Activated CD8-positive, alpha-beta memory T cell treated with anti-CD3 and anti-CD28 coated beads, Interleukin-2, amount 50 U/mL, for 4 hours (primary cell): ENCODE measurements at regions not wholly inside any gene's neighbourhood (a gene's known extent, or its start where the extent isn't known, plus 50 kb on each side); places are given as distances from the start of the nearest gene placed in this dataset.

Source experiments
- DNase-seq: peaks from one replicate; pipeline ENCODE4 v3.0.0-alpha.2; 2020

DNA sequence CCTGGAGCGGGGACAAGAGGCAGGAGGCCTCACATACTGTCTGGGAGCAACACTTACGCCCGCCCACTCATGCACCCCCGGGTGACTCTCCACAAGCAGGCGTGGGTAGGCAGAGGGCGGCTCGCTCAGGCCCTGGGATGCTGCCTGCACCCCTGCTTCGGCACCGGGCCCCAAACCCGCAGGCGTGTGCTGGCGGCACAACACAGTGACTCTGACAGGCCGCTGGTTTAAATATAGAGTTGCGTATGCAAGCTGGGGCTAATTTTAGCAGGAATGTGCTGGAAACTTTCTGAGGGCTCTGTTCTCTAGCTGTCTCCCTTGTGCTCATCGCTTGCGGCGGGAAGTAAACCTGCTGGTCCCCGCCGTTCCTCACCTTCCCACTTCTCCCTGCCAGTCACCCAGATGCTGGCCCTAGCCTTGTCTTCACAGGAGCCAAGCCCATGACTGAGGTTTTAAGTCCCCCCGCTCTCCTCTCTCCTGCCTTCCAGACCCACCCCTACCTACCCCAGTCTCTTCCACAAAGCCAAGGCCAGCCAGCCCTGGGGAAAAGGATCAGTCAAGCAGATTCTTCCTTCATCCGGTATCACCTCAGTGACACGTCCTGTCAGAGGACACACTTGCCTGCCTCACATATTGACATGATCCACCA is 94.5 kb upstream of the FOXP4 start:
- DNase-seq = no peak

DNA sequence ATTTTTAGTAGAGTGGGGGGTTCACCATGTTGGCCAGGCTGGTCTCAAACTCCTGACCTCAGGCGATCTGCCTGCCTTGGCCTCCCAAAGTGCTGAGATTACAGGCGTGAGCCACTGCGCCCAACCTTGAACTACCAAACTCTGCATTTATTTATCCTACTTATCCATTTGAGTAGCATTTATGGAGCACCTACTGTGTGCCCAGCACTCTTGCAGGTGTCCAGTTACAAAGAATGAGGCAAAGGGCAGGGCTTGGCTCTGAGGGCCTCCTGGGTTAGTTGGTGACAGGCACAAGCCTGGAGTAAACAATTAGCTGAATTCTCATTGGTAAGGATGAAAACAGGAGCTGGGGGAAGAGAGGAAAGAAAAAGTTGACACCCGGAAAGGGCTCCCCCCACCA is 93.4 kb upstream of the FOXP4 start:
- DNase-seq = no peak

DNA sequence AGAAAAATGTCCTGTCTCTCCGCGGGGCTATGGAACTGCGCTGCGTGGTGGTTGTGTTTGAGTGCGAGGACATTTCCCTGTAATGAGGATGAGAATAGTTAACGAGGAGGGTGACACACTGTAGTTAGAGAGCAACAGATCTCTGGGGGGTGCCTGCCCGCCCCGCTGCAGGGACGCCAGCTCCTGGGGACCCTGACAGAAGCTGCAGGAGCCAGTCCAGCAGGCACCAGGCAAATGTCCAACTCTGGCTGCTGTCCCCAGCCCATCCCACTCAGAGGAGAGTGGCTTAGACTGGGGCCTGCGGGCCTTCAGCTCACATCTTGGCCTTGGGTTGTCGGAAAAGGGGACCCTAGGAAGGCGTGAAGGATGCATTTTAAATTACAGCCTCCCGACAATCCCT is 92.9 kb upstream of the FOXP4 start:
- no peak for DNase-seq

DNA sequence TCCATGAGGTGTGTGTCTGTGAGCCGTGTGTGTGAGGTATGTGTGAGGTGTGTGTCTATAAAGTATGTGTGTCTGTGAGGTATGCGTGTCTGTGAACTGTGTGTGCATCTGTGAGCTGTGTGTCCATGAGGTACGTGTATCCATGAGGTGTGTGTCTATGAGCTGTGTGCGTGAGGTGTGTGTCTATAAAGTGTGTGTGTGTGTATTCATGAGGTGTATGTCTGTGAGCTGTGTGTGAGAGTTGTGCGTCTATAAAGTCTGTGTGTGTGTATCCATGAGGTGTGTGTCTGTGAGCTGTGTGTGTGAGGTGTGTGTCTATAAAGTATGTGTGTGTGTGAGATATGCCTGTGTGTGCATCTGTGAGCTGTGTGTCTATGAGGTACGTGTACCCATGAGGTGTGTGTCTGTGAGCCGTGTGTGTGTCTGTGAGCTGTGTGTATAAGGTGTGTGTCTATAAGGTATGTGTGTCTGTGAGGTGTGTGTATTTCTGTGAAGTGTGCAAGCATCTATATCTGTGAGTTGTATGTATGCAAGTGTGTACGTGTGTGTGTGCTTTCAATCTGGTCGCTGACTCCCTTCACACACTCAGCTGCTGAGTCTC is 91.9 kb upstream of the FOXP4 start:
- no peak for DNase-seq

DNA sequence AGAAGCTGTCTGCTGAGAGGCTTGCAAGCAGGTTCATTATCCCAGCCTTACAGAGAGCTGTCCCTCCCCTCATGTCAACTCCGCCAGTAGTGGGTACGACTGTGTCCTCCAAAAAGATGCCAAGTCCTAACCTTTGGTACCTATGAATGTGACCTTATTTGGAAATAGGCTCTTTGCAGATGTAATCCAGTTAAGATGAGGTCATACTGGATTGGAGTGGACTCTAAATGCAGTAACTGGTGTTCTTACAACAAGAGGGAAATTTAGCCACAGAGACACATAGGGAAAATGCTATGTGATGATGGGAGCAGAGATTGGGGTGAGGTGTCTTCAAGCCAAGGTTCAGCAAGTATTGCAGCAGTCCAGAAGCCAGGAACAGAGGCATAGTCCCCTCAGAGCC is 90.8 kb upstream of the FOXP4 start:
- DNase-seq = no peak

DNA sequence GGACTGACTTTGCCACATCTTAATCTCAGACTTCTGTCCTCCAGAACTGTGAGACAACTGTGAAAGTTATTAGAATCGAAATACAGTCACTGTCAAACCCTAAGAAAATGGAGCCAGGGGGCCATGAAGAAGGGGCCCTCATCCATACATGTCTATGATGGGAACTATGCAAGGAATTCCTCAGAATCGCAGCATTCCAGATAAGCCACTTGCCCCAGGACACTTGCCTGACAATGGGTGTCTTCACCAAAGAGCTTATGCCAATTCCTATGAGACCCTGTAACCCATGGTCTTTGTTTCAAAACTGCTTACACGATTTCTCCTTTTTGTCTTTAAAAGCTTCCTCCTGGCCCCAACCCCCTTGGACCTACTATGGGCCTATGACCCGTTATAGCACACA is 90.4 kb upstream of the FOXP4 start:
- no peak for DNase-seq

DNA sequence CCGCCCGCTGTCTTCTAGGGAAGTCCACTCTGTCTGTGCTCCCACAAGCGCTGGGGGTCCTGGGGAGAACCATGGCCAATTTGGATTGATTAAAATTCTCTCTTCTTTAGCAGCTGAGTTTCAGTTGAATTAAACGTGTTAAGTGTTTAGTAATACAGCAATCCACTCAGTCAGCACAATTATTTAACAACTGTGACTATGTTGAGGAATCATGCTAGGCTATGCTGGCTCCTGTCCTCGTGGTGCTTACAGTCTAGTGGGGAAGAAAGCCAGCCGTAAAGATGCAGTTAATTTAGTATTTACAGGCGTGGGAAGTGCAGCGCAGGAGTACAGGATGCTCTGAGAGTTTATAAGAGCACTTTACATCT is 88.9 kb upstream of the FOXP4 start:
- no peak for DNase-seq

DNA sequence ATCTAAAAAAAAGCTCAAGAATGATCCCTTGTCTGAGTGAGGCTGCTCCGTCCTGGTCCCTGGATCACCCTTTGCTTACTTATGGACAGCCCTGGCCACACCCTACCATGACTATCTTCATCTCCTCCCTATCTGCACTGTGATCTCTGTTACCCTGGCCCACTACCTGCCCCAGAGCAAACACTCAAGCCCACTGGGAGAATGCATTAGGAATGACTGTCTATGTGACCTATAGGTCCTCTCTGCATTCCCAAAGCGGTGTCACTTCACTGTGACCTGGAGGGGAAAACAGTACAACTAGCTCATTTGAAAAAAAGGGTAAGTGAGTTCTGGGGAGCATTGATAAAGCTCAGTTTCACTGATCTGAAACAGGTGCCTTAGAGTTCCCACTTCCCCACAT is 86.4 kb upstream of the FOXP4 start:
- DNase-seq = no peak

DNA sequence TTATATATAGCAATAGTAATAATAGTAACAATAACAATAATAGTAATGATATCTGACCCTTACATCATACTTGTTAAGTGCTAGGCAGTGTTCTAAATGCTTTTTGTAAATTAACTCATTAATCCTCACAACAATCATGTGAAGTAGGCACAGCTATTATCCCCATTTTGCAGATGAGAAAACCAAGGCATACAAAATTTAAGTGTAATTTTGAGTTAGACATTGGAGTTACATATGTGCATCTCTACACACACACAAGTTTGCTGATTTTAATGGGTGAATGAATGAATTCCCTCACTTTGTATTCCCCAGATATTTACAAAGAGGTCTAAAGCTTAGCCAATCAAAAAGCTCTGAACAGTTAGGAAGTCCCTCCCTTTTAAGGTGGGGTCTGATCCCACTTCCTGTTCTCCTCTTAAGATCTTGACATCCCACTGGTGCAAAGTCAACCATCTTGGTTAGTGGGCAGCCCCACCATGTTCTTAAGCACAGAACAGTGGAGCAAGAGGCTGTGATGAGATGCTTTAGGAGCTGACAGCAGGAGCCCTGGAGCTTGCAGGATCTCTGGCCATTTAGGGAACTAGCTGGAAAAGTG is 85.3 kb upstream of the FOXP4 start:
- no peak for DNase-seq

DNA sequence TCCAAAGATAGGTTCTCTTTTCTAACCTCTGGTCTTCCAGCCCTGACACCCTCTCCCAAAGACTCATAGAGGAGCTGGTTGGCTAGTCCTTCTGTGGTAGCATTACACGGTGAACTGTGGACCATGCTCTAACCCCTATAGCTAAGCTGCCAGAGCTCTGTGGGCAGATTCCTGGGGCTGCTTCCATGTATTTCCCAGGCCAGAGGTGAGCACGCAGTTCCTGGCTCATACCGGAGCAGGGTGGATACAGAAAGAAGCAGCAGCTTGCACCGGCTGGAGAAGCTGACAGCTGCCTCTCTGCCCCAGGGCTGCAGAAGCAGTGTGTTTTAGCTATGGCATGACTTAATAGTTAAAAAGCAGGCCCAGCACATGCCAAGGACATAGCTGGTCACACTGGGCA is 84.1 kb upstream of the FOXP4 start:
- no peak for DNase-seq

DNA sequence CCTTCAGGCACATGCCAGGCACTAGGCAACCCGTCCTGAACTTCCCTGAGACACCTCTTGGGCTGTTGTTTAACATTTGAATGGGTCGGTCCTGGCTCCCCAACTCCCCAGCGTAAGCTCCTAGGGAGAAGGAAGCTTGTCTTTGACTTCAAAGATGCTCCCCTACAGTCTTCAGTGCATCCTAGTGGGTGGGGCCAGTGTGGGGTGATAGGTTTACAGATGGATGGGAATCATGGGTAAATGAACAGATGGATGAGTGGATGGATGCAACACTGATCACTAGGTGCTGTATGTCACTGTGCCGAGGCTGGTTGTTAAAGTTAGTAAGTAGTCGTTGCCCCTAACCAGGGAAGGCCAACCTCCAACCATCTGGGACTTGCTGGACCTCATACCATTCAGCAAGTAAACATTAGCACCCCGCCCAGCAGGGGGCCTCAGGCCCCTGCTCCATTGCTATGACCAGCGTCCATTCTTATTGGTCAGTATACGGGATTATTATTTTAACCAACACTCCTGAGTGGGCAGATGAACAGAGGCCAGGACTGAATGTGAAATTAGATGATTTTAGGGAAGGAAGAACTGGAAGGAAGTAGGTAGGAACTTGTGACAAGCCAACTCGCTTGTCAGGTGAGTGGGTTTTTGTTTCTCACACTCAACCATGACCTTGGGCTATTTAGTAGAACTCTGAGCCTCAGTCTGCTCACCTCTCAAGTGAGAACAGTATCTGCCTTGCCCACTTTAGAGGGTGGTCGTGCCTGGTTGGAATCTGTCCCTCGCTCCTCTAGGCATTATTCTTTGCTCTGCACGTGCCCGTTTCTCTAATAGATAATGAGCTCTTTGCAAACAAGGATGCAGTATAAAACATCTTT is 82.9 kb upstream of the FOXP4 start:
- DNase-seq = peak; percentile 27

DNA sequence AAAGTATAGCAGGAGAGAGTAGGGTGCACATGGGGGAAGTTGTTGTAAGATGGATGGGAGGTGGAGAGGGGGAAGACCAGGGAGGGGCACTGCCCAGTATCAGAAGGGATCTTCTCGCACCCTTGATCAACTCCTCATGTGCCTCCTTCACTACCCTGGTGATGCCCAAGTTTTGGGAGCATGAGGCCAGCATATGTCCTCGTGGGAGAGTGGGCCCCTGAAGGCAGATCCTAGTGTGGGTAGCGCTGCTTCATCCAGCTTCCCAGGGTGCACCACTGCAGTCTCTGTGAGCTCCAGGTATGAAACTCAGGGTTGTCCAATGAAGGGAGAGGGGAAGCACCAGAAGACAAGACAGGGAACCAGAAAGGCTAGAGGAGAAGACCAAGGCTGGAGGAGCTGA is 82.2 kb upstream of the FOXP4 start:
- DNase-seq = no peak

DNA sequence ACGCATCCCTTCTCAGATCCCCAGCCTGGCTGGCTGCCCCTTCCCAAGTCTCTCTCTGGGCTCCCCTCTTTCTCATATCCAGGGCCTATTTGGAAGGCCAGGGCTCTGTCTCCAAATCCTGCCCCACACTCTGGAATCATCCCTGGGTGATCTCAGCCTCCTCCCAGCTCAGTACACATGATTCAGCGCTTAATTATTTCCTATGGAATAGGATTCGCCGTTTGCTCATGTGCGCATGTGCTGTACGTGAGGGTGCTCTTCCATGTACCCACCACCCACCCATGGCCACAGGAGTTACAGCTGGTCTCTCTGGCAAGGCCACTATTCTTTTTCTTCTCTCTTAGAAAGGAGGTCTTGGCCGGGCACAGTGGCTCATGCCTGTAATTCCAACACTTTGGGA is 81.7 kb upstream of the FOXP4 start:
- DNase-seq = no peak

DNA sequence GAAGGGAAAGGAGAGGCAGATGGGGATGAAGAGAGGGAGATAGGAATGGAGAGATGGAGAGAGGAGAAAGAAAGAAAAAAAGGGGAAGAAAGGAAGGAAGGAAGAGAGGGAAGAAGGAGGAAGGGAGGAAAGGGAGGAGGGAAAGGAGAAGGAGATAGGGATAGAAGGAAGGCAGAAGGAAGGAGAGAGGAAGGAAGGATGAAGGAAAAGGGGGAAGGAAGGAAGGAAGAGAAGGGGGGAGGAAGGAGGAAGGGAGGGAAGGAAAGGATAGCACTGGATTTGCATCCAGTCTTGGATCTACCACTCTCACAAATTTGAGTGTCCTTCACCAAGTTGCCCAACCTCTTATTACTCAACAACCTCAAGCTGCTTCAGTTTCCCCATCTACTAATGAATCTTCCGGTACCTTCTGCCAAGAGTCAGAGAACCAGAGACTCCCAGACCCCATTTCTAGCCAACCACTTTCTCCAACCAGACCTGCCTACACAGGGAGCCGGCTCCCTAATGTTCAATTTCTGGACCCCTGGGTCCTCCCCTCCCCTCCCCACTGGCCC is 79.7 kb upstream of the FOXP4 start:
- no peak for DNase-seq

DNA sequence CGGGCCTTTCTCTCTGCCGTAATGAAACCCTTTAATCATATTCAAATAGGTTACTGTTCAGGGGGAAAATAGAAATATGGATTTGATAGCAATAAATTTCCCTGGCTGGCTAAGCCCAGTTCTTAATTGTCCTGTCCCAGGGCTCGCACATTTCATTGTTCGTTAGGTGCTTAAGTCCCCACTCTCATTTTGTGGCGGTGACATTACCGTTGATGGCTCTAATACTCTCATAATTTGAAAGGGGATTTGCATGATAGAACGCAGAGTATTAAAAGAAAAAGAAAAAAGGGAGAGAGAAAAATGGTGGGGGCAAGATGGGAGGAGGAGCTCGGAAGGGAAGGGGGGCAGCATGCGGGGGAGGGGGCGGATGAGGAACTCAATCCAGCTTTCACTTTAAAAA is 79.1 kb upstream of the FOXP4 start:
- no peak for DNase-seq

DNA sequence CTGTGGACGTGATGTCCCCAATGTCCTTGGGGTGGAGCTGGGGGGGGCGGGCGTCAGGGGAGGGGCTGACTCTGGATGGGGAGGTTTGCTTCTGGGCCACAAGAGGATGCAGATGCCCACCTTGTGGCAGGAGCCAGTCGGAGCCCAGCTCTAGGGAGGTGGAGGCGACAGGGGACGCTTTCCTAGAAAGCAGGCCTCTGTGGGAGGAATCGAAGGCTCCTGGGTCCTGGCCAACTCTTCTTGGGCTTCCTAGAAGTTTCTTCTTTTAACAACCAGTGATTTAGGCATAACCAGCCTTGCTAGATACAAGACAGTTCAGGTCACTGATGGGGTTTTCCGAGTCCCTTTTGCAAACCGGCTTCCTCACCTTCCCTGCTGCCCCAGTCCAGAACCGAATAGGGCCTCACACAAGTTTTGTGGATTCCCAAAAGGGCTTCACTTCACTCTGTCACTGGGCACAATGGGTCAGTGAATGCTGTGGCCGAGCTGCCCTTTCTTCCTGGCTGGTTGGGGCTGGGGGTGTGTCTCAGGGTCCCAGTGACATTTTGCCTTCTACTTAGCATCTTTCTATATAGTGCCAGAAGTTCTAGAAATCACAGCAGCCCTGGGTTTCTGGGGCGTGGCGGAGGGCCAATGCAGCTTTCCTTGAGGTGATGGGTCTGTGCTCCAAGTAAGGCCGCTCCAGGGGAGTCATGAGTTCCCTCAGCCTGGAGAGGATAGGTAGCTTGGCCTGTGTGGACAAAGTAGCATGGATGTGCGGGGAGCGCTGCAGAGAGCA is 78.4 kb upstream of the FOXP4 start:
- no peak for DNase-seq

DNA sequence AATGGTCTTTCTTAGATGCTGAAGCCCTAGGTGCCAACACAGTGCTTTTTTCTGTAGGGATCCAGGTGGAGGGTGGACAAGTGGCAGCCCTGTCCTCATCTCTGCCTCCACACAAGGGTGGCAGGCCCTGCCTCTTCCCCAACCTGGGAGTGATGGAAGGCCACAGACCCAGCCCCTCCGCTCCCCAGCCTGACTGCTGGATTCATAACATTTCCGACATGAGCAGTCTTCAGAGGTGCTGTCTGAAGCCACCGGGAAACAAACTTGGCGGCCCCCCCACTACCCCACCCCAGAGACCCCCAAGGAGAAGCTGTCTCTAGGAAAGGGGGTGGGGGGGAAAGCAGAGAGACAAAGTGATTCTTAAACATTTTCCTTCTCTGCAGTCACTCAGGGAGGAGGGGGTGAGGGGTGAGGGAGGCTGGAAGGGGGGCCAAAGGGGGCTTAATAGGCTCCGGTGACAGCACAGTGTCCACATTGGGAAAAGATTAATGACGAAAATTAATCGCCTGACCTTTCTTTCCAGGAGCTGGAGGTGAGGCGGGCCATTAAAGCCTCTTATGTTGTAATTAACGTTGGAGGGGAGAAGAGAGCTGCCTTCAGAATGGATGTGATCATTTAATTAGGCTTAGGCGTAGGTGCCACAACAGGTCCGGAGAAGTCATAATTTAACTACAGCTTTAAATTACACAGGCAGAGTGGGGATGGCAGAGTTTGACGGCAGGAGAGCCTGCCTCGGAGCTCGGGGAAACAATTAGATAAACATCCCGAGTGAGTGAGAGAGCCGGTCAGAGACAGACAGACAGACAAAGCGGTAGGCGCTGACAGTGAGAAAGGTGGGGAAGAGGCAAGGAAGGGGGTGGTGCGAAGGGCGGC is 76.8 kb upstream of the FOXP4 start:
- DNase-seq = no peak

DNA sequence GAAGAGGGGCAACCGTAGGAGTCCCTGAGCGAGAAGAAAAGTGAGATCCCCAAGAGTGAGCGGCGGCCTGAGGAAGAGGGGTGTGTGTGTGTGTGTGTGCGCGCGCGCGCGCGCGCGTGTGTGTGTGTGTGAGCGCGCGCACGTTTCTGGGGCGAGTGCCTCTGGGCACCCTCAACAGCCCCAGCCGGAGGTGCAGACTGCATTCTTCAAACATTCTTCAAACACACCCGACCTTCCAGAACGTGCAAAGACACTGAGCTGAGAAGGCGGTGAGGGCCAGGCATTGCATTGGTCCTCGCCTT is 76.2 kb upstream of the FOXP4 start:
- no peak for DNase-seq

DNA sequence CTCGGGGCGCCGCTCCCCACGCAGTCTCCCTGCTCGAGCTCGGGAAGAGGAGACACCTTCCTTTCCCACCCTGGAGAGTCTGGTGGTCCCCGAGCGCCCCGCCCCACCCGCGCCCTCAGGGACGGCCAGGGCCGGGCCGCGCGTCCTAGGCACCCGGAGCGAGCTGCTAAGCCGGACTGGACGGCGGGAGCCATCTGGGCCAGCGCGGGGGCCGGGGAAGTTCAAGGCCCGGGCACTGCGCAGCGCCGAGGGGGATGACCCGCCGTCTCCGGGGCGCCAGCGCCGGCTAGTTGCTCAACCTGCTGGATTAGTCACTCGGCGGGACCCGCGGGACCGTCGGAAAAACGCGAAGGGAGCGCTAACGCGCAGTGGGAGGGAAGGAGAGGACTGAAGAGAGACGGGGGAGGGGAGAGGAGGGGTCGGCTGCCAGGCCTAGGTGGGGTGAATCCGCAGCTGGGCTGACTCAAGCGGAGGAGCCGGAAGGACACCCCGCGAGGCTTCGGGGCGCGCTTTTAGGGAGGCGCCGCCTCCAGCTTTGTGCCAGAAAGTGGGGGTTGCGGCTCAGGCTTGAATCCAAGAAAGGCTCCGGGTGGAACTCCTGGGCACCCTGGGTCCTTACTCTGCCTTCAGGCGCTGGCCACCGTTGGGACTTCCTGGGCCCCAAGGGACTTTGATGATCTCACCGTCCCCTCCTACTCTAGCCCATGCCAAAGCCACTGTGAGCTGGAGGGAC is 75.7 kb upstream of the FOXP4 start:
- DNase-seq = peak; percentile 26

DNA sequence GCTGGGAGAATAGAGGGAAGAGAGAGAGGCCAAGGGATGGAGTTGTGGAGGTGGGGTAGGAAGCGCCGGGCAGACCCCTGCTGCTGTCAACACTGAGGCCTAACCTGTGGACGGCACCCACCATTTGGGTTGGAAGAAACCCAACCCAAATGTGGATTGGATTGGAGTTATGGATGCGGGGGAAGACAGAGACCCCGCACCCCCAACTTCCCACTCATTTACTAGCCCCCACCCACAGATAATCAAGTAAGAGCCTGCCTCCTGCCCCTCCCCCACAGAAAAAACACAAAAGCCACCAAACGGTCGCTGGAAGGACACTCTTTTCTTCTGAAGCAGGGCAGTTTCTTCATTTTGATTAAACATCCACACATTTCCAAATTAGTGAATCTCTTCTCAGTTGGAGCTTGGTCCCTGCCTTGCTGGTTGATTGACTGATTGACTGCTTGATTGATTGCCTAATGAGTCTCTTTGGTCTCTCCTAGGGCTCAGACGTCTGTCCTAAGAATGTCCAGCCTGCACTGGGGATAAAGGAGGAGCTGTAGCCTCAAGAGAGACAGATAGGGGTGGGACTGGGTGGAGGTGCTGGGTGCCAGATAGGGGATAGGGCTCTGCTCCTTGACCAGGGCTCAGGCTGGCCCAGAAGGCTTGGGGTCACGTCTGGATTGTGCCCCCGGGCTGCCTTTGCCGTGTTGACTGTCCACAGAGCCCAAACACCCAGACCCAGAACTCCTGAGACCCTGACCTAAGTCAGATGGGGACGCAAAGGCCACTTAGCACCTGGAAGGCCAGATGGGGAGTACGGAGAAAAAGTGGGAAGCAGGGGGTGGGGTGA is 74.9 kb upstream of the FOXP4 start:
- DNase-seq = no peak
